Heart left ventricle (tissue), 16 donors: ENCODE measurements at regions not wholly inside any gene's neighbourhood (a gene's known extent, or its start where the extent isn't known, plus 50 kb on each side); places are given as distances from the start of the nearest gene placed in this dataset.

Experiments used
- ATAC-seq, 4 donors: fragments of 200-7000 bp; cut with Tn5 transposase; one replicate each; pipeline ENCODE4 v1.9.1; 2020 to 2022; ENCODE audit warnings: moderate library complexity in 4 of 4, mild to moderate bottlenecking in 3 of 4, moderate number of reproducible peaks in 1 of 4
- DNase-seq, 5 donors: peaks; one replicate each; pipeline ENCODE4 v3.0.0-alpha.2; 2020
- H3K27ac ChIP-seq, 12 donors: fragments of 200-600 bp; sonication (generic) in 4 of 12; one replicate each; pipeline versions ENCODE4 v1.5.0 to v1.8.0; 2016 to 2022; ENCODE audit warnings: mild to moderate bottlenecking in 2 of 12
- H3K27me3 ChIP-seq, 9 donors: fragments of 200-600 bp; sonication (generic) in 2 of 9; one replicate each; pipeline versions ENCODE4 v1.5.1 to v1.8.0; 2016 to 2022; ENCODE audit warnings: mild to moderate bottlenecking in 3 of 9
- H3K36me3 ChIP-seq, 9 donors: fragments of 200-600 bp; sonication (generic) in 2 of 9; one replicate each; pipeline versions ENCODE4 v1.5.0 to v1.8.0; 2018 to 2022; ENCODE audit warnings: mild to moderate bottlenecking in 2 of 9
- H3K4me1 ChIP-seq, 12 donors: fragments of 200-600 bp; sonication (generic) in 4 of 12; one replicate each; pipeline versions ENCODE4 v1.5.0 to v1.8.0; 2016 to 2022; ENCODE audit warnings: mild to moderate bottlenecking in 3 of 12
- H3K4me3 ChIP-seq, 12 donors: fragments of 200-600 bp; sonication (generic) in 4 of 12; one replicate each; pipeline versions ENCODE4 v1.5.0 to v1.8.0; 2017 to 2022; ENCODE audit warnings: mild to moderate bottlenecking in 9 of 12, moderate library complexity in 4 of 12
- H3K9me3 ChIP-seq, 12 donors: fragments of 200-600 bp; sonication (generic) in 4 of 12; one replicate each; pipeline versions ENCODE4 v1.5.0 to v1.8.0; 2016 to 2022; ENCODE audit warnings: mild to moderate bottlenecking in 1 of 12
- POLR2A ChIP-seq, 2 donors: fragments of 450-650 bp; IDR thresholded peaks; one replicate each; pipeline ENCODE4 v1.6.1; 2017; ENCODE audit warnings: antibody characterized with exemption in 2 of 2, mild to moderate bottlenecking in 2 of 2, moderate library complexity in 2 of 2
- WGBS, 4 donors: extraction: QIAGEN DNeasy Blood & Tissue Kit in 2 of 4; methylation state at CpG; one replicate each; pipeline versions ENCODE4 v1.1.5 to v1.1.7; 2013 to 2018; 5-methylcytosine and 5-hydroxymethylcytosine counted together
- intact Hi-C, 10 donors: fragments of 100-400 bp; cut with DNase I; formaldehyde crosslinking; loops; one replicate each; pipeline versions ENCODE4 v1.11.1 to v1.14.2; 2022
- TF ChIP-seq, protein P1 (sequence below), 12 donors: fragments of 200-600 bp; sonication (generic) in 4 of 12; IDR thresholded peaks; one replicate each; pipeline versions ENCODE4 v1.5.0 to v1.8.0; 2018 to 2022; ENCODE audit warnings: antibody characterized with exemption in 12 of 12, mild to moderate bottlenecking in 5 of 12
- donor health status: ischemic (EF 13 %, LVEDD 7.1; RV severe dilation, severe dysfunction).
- donor health status: healthy with polysubstance abuse.
- donor health status: DM: no; HTN: yes; CAD: no.
- donor health status: DM: no; HTN: no; CAD: no.
- donor health status: ischemic (EF 25% LVEDD 6.9; RV normal size, moderate dysfunction).
- donor health status: ischemic (EF 25% LVEDD 5.7; RV mildly dilated, moderate dysfunction).
- donor health status: healthy.
- donor health status: DM: yes; HTN: yes; CAD: no.
- donor health status: ischemic (EF 35%, LVEDD 5.7; RV mildly dilated, moderate dysfunction).
- donor health status: nonischemic (EF 11% LVEDD 7.7; RV severe dilation, severe dysfunction).
- donor health status: DM: yes; HTN: yes; CAD: no.
- donor health status: PGD.
- donor health status: ischemic (EF 29% LVEDD 5.4; RV normal size, mild dysfunction).
- donor health status: nonischemic (EF 23%, LVEDD 6.1; RV moderate dilation, normal function).

GRCh38 chrX:5409106-5409505, 819.6 kb downstream of the NLGN4X start:
- no peak for TF ChIP-seq POLR2A (IDR thresholded peaks at IDR 0.05)
- TF ChIP-seq, protein P1, sequence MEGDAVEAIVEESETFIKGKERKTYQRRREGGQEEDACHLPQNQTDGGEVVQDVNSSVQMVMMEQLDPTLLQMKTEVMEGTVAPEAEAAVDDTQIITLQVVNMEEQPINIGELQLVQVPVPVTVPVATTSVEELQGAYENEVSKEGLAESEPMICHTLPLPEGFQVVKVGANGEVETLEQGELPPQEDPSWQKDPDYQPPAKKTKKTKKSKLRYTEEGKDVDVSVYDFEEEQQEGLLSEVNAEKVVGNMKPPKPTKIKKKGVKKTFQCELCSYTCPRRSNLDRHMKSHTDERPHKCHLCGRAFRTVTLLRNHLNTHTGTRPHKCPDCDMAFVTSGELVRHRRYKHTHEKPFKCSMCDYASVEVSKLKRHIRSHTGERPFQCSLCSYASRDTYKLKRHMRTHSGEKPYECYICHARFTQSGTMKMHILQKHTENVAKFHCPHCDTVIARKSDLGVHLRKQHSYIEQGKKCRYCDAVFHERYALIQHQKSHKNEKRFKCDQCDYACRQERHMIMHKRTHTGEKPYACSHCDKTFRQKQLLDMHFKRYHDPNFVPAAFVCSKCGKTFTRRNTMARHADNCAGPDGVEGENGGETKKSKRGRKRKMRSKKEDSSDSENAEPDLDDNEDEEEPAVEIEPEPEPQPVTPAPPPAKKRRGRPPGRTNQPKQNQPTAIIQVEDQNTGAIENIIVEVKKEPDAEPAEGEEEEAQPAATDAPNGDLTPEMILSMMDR (IDR thresholded peaks at IDR 0.05) = no peak
- DNase-seq (no peak), ATAC-seq (no peak)
- 57 to 69% (median 64%) methylated on average over 5 of the region's 5 CpGs for WGBS, 4 donors
- Histone ChIP-seq H3K4me3 (no peak overlapping the region), H3K27me3 (no peaks in the 10 kb centered on the region), H3K36me3 (no peaks in the 10 kb centered on the region), H3K4me1 (no peaks in the 10 kb centered on the region), H3K9me3 (no peaks in the 10 kb centered on the region), H3K27ac (no peak overlapping the region)
- intact Hi-C loops = no loop called here

- TF ChIP-seq POLR2A (IDR thresholded peaks at IDR 0.05) = no peak
- TF ChIP-seq, protein P1 (IDR thresholded peaks at IDR 0.05) = no peak
- whole genome bisulfite sequencing, 4 donors = 75 to 83% (median 79%) methylated on average over 3 of the region's 3 CpGs
- H3K4me3 ChIP-seq = no peak overlapping the region
- no peaks in the 10 kb centered on the region for H3K27me3 ChIP-seq
- DNase-seq = no peak
- ATAC-seq = no peak
- H3K4me1 ChIP-seq = no peaks in the 10 kb centered on the region
- H3K9me3 ChIP-seq = no peaks in the 10 kb centered on the region
- no peak overlapping the region for H3K27ac ChIP-seq
- H3K36me3 ChIP-seq = no peaks in the 10 kb centered on the region
- intact Hi-C loops = no loop called here
These were observed 826.2 kb downstream of the NLGN4X start for GRCh38 chrX:5402461-5402860.

DNA sequence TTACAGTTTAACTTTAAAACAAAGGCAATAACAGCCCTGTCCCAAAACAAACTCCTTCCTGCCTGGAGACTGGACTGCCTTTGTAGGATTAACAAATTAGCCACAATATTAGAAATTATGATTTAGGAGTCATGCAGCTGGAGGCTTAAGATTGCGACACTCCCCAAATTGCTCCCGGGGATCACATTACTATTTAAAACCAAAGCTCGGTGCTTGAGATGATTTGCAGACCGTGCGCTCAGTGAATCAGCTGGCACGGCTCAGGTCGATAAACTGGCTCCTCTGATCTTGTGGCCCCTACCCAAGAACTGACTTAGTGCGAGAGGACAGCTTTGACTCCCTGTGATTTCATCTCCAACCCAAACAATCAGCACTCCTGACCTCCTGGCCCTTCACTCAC, 829.3 kb downstream of the NLGN4X start:
- intact Hi-C loops = no loop called here
- 69 to 84% (median 75%) methylated on average over 8 of the region's 8 CpGs for WGBS, 4 donors

DNA sequence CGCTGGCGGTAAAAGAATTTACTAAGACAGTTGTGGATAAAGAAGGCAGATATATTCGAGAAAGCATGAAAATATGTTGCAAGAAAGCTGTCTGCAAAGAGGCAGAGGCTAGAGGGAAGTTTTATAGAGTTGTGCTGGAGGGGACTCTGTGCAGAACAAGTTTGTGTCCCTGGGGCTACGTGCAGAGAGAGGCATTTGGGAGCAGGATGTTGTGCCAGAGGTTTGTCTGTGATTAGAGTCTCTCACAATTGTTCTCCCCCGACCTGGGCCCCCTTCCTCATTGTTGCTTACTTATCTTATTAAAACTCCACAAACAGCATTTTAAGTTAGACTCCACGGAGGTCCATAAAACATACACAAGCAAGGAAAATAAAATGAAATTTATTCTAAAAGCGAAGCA, 831.3 kb downstream of the NLGN4X start:
- no peaks in the 10 kb centered on the region for H3K9me3 ChIP-seq
- 47 to 55% (median 51%) methylated on average over 7 of the region's 7 CpGs for WGBS, 4 donors
- H3K27me3 ChIP-seq = no peaks in the 10 kb centered on the region
- H3K4me1 ChIP-seq = no peaks in the 10 kb centered on the region
- no peak overlapping the region for H3K27ac ChIP-seq
- no peaks in the 10 kb centered on the region for H3K36me3 ChIP-seq
- no peak for DNase-seq
- intact Hi-C loops = no loop called here
- no peak overlapping the region for H3K4me3 ChIP-seq
- TF ChIP-seq, protein P1 (IDR thresholded peaks at IDR 0.05) = no peak
- no peak for TF ChIP-seq POLR2A (IDR thresholded peaks at IDR 0.05)
- ATAC-seq = no peak

More for the DNA sequence above, 829.3 kb downstream of the NLGN4X start:
- Histone ChIP-seq H3K27ac (no peak overlapping the region), H3K4me3 (no peak overlapping the region), H3K9me3 (no peaks in the 10 kb centered on the region), H3K36me3 (no peaks in the 10 kb centered on the region), H3K4me1 (no peaks in the 10 kb centered on the region), H3K27me3 (no peaks in the 10 kb centered on the region)
- ATAC-seq (no peak), DNase-seq (no peak)
- TF ChIP-seq POLR2A (IDR thresholded peaks at IDR 0.05) = no peak
- TF ChIP-seq, protein P1 (IDR thresholded peaks at IDR 0.05) = no peak
